GM12873 (cell line): ENCODE measurements at regions not wholly inside any gene's neighbourhood (a gene's known extent, or its start where the extent isn't known, plus 50 kb on each side); places are given as distances from the start of the nearest gene placed in this dataset.
A peak's percentile ranks its signal among the peaks of the same experiment; 100 is the strongest.

Experiments used
- CTCF ChIP-seq: IDR thresholded peaks from 2 replicates; pipeline ENCODE4 v1.5.1; 2012; ENCODE audit warnings: low read depth, mild to moderate bottlenecking, moderate library complexity, low read length, control low read depth; ENCODE audit not compliant: insufficient read depth; ENCODE audit errors: missing control alignments

- no peak for TF ChIP-seq CTCF
Measured at GRCh38 chr1:58166417-58166816, 380.1 kb downstream of the OMA1 start.

GRCh38 chr1:58165073-58165472 lies 381.5 kb downstream of the OMA1 start:
- no peak for TF ChIP-seq CTCF

- TF ChIP-seq CTCF = peak; percentile 85
Measured at GRCh38 chr1:58162952-58163550, 383.5 kb downstream of the OMA1 start.

- no peak for TF ChIP-seq CTCF
Measured at GRCh38 chr1:58159434-58159830, 387.1 kb downstream of the OMA1 start.

- no peak for TF ChIP-seq CTCF
Measured at GRCh38 chr1:58158506-58159433, 387.8 kb downstream of the OMA1 start.

GRCh38 chr1:58158016-58158415 lies 388.5 kb downstream of the OMA1 start:
- no peak for TF ChIP-seq CTCF

- TF ChIP-seq CTCF = no peak
Measured at GRCh38 chr1:58157256-58157655, 389.3 kb downstream of the OMA1 start.
